RWPE2 (cell line): ENCODE measurements at regions not wholly inside any gene's neighbourhood (a gene's known extent, or its start where the extent isn't known, plus 50 kb on each side); places are given as distances from the start of the nearest gene placed in this dataset.
A peak's percentile ranks its signal among the peaks of the same experiment; 100 is the strongest.

Experiments used
- ATAC-seq: fragments of 200-7000 bp; cut with Tn5 transposase; 3 replicates; pipeline ENCODE4 v1.9.1; 2021; ENCODE audit warnings: low read depth
- DNase-seq: peaks from one replicate; pipeline ENCODE4 v3.0.0-alpha.2; 2020; ENCODE audit warnings: low spot score
- H3K27ac ChIP-seq: fragments of 450-650 bp; 2 replicates; pipeline ENCODE4 v1.5.1; 2017; ENCODE audit warnings: mild to moderate bottlenecking; ENCODE audit not compliant: poor library complexity, severe bottlenecking
- H3K27me3 ChIP-seq: fragments of 250-450 bp; sonication (Bioruptor Pico); 2 replicates; pipeline ENCODE4 v1.5.1; 2021; ENCODE audit warnings: mild to moderate bottlenecking, moderate library complexity; ENCODE audit not compliant: insufficient read depth, poor library complexity, severe bottlenecking
- H3K36me3 ChIP-seq: fragments of 250-450 bp; sonication (Bioruptor Pico); 2 replicates; pipeline ENCODE4 v1.5.1; 2020; ENCODE audit warnings: low read depth, mild to moderate bottlenecking, moderate library complexity
- H3K4me1 ChIP-seq: fragments of 250-450 bp; sonication (Bioruptor Pico); 2 replicates; pipeline ENCODE4 v1.5.1; 2021; ENCODE audit warnings: mild to moderate bottlenecking, moderate library complexity; ENCODE audit not compliant: insufficient read depth, poor library complexity, severe bottlenecking
- H3K4me3 ChIP-seq: fragments of 250-450 bp; sonication (Bioruptor Pico); 2 replicates; pipeline ENCODE4 v1.5.1; 2021; ENCODE audit warnings: mild to moderate bottlenecking, moderate library complexity; ENCODE audit not compliant: severe bottlenecking
- H3K9me3 ChIP-seq: fragments of 250-450 bp; sonication (Bioruptor Pico); 2 replicates; pipeline ENCODE4 v1.5.1; 2021; ENCODE audit warnings: mild to moderate bottlenecking, moderate library complexity; ENCODE audit not compliant: severe bottlenecking
- TF ChIP-seq, protein P1 (sequence below): fragments of 450-650 bp; IDR thresholded peaks from one replicate; pipeline ENCODE4 v1.5.1; 2017; ENCODE audit warnings: mild to moderate bottlenecking, moderate library complexity; ENCODE audit not compliant: poor library complexity, severe bottlenecking

DNA sequence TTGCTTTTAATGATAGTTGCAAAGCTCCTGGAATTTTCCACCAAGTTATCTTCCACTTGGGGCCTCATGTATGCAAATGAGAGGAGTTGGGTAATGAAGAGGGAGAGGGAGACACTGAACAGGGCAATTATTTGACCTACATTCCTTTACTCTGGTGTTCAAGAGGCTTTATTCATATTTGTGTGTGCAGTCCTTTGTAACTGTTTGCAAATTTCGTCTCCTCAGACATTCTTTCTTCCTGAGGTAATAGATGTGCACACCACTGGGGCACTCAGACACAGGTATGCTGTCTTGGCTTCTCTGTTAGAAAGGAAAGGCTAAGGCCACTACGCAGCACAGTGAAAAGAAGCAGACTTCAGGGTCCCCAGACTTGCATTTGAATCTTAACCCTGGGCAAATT is 189.7 kb upstream of the IL12A start:
- no peak for DNase-seq
- H3K36me3 ChIP-seq = no peaks in the 10 kb centered on the region
- no peaks in the 10 kb centered on the region for H3K27me3 ChIP-seq

DNA sequence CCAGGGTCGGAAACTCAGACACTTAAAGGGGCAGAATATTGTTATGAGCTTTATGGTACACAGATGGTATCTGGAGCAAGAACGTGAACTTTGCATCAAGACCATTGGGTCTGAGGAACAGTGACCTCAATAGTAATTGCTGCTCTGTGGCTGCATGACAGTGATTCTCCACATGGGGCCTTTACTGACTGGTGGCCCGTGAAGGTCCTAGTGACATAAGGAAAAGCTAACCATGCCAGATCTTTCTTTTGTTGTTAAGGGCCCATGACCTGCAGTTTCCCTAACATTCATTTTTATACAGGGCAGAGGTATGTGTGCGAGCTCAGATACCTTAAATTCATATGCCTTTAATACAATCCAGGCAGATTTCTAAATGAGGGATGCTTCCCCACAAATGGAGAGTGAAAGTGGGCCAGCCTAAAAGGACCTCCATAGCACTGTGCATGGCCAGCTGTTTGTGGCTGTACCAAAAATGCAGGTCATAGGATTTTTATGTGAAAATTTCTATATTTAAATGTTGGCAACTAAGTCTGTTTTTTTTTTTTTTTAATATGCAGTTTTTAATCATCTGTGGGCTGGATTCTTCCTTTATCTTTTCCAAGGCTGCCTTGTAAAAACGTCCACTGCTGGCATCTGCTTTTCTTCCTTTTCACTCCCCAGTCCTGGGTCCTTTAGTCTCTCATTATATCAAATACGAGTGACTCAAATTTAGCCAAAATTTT is 188.0 kb upstream of the IL12A start:
- ATAC-seq (no peak), DNase-seq (no peak)
- Histone ChIP-seq H3K9me3 (no peaks in the 10 kb centered on the region), H3K36me3 (no peaks in the 10 kb centered on the region), H3K4me3 (no peak overlapping the region), H3K27ac (no peak overlapping the region), H3K4me1 (peaks cover 18% of the 10 kb centered on the region), H3K27me3 (no peaks in the 10 kb centered on the region)
- TF ChIP-seq, protein P1, sequence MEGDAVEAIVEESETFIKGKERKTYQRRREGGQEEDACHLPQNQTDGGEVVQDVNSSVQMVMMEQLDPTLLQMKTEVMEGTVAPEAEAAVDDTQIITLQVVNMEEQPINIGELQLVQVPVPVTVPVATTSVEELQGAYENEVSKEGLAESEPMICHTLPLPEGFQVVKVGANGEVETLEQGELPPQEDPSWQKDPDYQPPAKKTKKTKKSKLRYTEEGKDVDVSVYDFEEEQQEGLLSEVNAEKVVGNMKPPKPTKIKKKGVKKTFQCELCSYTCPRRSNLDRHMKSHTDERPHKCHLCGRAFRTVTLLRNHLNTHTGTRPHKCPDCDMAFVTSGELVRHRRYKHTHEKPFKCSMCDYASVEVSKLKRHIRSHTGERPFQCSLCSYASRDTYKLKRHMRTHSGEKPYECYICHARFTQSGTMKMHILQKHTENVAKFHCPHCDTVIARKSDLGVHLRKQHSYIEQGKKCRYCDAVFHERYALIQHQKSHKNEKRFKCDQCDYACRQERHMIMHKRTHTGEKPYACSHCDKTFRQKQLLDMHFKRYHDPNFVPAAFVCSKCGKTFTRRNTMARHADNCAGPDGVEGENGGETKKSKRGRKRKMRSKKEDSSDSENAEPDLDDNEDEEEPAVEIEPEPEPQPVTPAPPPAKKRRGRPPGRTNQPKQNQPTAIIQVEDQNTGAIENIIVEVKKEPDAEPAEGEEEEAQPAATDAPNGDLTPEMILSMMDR = no peak

More for the DNA sequence above, 189.7 kb upstream of the IL12A start:
- Histone ChIP-seq H3K9me3 (no peaks in the 10 kb centered on the region), H3K27ac (peak overlapping the region; percentile 57), H3K4me1 (peaks cover 18% of the 10 kb centered on the region), H3K4me3 (no peak overlapping the region)
- ATAC-seq = peak; percentile 91
- TF ChIP-seq, protein P1 = no peak

DNA sequence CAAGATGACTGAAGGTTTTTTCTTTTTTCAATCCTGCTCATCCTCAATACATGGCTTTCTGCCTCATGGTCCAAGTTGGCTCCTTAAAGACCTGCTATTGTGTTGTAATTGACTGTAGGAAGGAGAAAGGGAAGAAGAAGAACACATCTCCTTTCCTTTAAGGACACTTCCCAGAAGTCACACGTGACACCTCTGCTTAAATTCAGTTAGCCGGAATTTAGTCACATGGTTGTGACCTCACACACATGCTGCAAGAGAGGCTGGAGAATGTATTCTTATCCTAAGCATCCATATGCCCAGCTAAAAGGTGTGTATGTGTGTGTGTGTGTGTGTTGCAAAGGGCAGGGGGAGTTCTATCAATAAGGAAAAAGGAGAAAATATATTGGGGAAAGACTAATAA is 185.8 kb upstream of the IL12A start:
- H3K36me3 ChIP-seq = no peaks in the 10 kb centered on the region
- H3K27ac ChIP-seq = no peak overlapping the region
- H3K27me3 ChIP-seq = no peaks in the 10 kb centered on the region
- DNase-seq (no peak), ATAC-seq (no peak)
- TF ChIP-seq, protein P1 = no peak
- H3K4me1 ChIP-seq = peaks cover 26% of the 10 kb centered on the region
- H3K9me3 ChIP-seq = no peaks in the 10 kb centered on the region
- no peak overlapping the region for H3K4me3 ChIP-seq

DNA sequence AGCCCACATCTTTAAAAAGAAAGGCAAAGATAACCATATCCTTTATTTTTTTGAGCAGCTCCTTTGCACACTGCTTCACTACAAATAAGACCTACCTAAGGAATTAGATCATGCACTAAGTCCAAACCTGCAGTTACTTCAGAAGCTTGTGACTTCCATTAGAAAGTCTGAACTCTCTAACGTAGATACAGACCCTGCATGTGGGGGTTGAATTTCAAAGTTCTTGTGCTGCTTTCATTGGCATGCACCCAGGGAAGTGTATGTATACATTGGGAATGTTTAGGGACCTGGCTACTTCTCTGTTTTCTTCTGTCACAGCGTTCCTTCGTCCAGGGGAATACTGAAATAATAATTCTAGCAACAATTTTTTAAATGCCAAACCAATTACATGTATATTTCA is 185.2 kb upstream of the IL12A start:
- Histone ChIP-seq H3K36me3 (no peaks in the 10 kb centered on the region), H3K9me3 (no peaks in the 10 kb centered on the region), H3K27ac (no peak overlapping the region), H3K27me3 (no peaks in the 10 kb centered on the region), H3K4me1 (peaks cover 20% of the 10 kb centered on the region), H3K4me3 (no peak overlapping the region)
- TF ChIP-seq, protein P1 = no peak
- DNase-seq (no peak), ATAC-seq (no peak)

DNA sequence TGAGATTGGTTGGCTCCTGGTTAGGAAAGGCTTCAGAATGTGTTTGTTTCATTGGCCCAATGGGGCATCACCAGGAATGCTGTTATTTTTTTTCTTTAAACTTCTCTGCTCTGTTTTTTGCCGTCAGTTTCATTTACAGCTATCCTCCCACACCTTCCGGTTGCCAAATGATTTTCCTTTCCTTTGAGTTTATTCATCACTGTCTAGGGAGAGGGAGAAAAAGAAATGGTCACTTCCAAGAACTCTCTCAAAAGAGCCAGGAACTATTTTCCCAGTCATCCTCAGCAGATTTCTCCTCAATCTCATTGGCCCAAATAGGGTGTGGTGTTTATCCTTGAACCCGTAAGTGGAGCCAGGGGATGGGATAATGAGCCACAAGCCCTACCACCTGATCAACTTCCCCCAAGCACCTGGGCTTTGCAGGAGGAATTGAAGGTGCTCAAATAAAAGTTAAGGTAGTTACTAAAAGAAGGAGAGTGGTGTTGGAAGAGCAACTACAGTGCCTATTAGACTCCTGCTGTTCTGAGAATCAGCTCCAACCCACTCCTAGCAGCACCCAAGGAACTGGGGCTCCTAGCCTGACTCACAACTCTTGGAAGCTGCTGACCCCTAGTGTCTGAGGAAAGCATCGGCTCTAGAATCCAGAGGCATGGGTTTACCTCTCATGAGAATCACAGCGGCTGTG is 183.8 kb upstream of the IL12A start:
- TF ChIP-seq, protein P1 = peak; percentile 91
- H3K27me3 ChIP-seq = no peaks in the 10 kb centered on the region
- H3K9me3 ChIP-seq = no peaks in the 10 kb centered on the region
- ATAC-seq (peak; percentile 95), DNase-seq (no peak)
- no peak overlapping the region for H3K4me3 ChIP-seq
- peak overlapping the region; percentile 3 for H3K27ac ChIP-seq
- H3K4me1 ChIP-seq = peaks cover 11% of the 10 kb centered on the region
- H3K36me3 ChIP-seq = no peaks in the 10 kb centered on the region
